ENCODE measurements at regions not wholly inside any gene's neighbourhood (a gene's known extent, or its start where the extent isn't known, plus 50 kb on each side); places are given as distances from the start of the nearest gene placed in this dataset.

DNA sequence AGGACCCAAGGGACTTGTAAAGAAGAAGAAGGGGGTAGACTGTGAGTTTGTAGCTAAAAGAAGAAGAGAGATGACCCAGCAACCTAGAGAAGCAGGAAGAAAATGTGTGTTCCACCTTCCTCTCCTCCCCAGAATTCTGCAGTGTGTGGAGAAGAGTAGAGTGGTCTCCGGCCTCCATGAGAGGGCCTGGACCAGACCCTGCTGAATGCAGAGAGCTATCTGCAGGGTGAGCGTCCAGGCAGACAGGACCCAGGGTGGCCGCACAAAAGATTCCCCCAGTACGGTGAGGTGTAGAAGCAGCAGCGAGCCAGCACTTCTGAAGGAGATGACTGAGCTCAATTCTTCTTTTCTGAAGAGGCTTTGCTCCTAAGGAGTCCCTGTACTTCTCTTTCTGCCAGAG lies 239.7 kb upstream of the ANKRD30A start:
- ATAC-seq (no peak), DNase-seq (ENCODE audit: low spot score) (no peak)
- intact Hi-C loops (cut with DNase I), result no loop called here

DNA sequence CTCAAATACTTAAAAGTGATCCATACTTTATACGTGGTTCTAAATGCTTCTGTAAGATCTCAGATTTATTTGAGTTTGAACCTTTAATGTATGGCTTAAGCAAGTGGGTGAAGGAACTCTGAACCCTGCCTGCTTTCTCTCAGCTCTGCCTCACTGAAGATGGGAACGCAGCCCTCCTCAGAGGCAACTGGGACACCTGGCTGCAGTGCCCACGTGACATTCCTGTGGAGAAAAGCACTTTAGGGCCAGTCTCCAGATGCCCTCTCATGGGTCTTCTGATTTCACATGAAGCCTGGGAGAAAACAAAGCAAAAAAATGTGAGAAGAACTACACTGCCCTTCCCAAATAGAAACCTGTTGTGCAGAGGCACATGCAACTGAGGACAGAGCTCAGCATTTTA lies 242.6 kb upstream of the ANKRD30A start:
- ATAC-seq (no peak), DNase-seq (ENCODE audit: low spot score) (no peak)
- intact Hi-C loops (cut with DNase I), result no loop called here

DNA sequence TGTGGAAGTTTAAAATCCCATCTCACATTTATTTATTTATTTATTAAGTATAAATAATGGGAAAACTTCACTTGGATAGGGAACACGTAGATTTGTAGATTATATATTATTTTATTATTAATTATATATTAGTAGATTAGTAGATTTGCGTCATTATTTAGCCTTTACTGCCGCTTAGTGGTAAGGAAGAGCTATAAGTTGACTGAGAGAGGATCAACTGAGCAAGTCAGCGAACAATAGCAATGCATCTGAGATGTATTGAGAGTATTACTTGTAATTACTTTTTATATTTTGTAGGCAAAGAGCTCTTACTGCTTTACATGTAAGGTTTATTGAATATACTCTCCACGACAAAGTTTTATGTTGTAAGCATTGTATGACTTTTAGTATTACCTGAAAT lies 244.5 kb upstream of the ANKRD30A start:
- intact Hi-C loops (cut with DNase I), result no loop called here
- ATAC-seq, result no peak

DNA sequence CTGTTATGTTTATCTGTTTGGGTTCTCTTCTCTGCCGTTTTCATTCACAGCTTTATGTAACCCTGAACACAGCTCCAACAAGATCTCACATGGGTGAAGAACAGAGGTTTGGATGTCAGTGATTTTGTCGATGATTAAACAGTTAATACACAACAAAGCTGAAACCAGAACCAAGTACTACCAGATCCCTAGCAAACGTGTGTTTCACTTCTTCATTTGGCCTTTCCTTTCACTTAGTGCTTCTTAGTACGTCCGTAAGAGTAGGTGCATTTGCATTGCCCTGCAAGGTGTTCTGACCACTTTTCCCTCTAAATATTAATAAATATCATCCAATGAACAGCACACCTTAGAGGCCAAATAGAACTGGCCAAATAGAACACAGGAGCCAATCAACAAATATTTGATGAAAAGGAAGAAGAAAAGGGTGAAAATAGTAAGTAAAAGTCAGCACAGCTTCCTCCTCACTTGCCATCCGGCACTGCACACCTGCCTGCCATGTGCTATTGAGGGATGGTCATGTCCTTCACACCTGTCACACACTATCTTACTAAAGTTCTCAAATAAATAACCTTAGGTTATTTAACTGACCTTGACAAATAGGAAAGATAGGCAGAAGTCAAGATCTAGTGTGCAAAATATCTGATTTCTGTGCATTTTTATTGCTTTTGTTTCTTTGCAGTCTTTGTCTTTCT lies 252.6 kb upstream of the ANKRD30A start:
- intact Hi-C loops (cut with DNase I), result no loop called here
- ATAC-seq (no peak), DNase-seq (ENCODE audit: low spot score) (no peak)

More for the DNA sequence above, 244.5 kb upstream of the ANKRD30A start:
- DNase-seq (ENCODE audit: low spot score), result no peak

DNA sequence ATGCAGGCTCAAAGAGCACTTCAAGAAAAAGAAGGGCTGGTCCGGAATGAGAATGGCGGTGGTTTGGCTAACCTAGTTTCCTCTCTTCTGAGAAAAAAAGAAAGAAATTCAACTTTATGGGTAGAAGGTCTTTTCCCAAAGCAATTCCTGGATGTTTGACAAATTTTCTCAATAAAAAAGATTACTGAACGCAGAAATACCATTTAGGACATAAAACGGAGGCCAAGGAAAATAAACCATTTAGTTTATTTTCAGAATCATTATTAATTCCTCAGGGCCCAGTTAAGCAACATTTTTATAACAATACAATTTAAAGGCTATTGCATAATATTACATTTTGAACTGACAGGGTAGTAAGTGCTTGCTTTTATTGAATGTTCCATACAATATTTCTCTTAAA lies 284.6 kb upstream of the ANKRD30A start:
- DNase-seq (ENCODE audit: low spot score) (no peak), ATAC-seq (peak; percentile 83)
- intact Hi-C loops (cut with DNase I), result no loop called here

DNA sequence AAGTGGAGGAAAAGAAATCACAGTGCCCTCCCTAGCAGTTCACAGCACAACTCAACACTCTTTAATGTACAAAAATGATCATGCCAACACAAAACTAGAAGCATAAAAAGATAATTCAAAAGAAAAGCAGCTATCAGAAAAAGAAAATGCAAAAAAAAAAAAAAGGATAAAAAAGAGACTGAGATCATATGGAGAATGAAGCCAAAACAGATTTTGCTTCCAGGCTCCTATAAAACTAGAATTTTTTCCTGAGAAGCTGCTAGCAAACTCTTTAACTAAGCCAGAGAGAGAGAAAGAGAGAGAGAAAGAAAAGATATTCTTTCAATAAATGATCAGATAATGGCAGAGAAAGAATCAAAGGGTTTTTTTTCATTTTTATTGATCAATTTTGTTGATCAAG lies 288.0 kb upstream of the ANKRD30A start:
- ATAC-seq (no peak), DNase-seq (ENCODE audit: low spot score) (no peak)
- intact Hi-C loops (cut with DNase I), result no loop called here

DNA sequence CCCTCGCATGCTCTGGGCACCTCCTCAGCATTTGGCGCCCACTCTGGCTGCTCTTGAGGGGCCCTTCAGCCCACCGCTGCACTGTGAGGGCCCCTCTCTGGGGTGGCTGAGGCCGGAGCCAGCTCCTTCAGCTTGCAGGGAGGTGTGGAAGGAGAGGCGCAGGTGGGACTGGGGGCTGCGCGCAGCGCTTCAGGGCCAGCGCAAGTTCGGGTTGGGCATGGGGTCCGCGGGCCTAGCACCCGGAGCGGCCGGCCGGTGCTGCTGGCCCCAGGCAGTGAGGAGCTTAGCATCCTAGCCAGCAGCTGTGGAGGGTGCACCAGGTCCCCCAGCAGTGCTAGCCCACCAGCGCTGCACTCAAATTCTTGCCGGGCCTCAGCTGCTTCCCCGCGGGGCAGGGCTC lies 305.6 kb upstream of the ANKRD30A start:
- DNase-seq (ENCODE audit: low spot score), result no peak
- intact Hi-C loops (cut with DNase I), result no loop called here
- ATAC-seq, result no peak

DNA sequence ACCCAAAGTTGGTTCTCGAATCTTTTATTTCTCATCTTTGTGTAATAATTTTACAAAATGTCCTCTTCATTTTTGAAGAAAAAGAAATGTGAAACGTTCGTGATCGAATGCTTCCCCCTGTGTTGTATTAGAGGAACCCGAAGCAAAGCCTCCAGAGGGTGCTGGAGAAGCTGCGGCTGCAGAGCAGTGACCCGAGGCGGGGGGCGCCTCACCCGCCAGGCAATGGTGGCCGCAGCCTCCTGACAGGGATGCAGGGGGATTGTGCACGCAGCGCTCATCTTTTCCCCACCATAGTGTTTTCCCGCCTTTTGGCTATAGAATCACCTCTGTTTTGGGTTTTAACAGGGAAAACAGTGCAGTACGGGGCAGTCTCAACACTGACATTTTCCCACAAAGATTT lies 307.5 kb upstream of the ANKRD30A start:
- ATAC-seq (no peak), DNase-seq (ENCODE audit: low spot score) (no peak)
- intact Hi-C loops (cut with DNase I), result no loop called here

DNA sequence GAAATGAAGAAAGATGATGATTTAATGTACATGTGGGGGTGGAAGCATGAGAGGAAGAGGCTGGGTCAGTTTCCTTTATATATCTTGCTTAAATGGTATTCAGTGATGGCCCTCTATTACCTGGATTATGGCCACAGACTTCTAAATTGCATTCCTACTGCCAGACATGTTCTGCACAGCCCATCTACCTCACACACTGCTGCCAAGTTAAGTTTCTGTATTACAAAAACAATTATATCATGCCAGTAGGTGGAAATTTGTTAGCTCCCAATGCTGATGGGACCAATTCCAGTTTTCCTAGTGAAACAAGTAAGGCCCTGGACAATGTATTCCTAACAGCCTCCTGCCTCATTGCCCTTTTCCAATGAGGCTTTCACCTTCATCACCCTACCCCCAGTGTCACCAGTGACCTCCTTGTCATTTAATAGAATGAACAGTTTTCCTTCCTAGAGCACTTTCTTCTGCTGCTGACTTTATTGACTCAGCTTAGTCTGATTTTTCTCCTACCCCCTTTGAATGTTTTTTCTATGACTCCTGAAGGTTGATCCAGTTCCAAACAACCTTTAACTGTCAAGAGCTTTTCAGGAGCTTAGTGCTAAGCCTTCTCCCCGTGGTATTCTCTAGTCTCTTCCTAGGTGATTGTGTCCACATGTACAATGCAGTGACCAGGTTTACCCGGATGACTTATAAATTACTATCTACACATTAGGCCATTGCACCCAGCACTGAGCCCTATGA lies 316.6 kb upstream of the ANKRD30A start:
- intact Hi-C loops (cut with DNase I), result no loop called here
- DNase-seq (ENCODE audit: low spot score), result no peak
- ATAC-seq, result no peak

DNA sequence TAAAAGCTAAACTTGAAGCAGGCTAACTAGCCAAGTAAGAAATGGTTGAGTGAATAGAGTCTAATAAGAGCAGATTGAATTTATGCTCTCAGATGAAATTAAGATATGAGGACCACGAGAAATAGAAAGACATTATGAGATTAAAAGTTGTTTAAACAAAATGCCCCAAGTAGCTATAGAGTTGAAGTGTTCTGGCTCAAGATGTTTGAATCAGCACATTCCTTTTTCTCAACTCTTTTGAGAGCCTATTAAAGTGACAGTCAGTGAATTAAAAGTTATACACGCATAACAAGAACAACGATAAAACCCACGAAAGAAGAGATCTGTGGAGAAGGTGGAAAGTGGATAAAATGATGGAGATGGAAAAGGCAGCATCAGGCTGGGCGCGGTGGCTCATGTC lies 322.2 kb upstream of the ANKRD30A start:
- intact Hi-C loops (cut with DNase I), result no loop called here
- ATAC-seq (no peak), DNase-seq (ENCODE audit: low spot score) (no peak)

DNA sequence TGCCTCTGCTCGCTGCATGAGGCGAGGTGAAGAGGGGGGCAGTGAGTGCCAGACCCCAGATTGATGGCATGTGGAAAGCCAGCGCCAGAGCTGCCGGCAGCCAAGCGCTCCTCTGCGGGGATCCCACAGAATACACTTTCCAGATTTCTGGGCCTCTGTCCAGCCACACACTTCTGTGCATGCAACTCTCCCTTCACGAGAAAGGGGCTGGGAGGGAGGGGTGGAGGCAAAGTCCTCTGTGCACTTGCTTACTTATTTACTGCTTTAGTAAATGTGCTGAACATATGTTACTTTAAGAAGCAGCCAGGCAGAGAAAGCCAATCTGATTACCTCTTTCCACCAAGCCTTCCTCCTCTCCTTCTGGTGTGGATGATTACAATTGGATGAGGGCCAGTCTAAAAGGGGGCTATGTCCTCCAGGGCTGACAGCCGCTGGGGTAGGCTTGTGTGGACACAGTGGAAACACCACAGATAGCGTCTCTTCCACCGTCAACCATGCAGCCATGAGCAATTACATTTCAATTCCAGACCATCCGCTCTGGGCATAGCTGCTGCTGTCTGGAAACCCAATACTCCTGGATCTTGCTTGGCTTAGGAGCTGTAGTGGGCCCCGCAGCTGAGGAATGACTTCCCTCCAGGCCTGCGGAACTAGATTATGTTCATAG lies 322.8 kb upstream of the ANKRD30A start:
- no peak for DNase-seq (ENCODE audit: low spot score)
- peak; percentile 34 for ATAC-seq
- intact Hi-C loops (cut with DNase I), result no loop called here

DNA sequence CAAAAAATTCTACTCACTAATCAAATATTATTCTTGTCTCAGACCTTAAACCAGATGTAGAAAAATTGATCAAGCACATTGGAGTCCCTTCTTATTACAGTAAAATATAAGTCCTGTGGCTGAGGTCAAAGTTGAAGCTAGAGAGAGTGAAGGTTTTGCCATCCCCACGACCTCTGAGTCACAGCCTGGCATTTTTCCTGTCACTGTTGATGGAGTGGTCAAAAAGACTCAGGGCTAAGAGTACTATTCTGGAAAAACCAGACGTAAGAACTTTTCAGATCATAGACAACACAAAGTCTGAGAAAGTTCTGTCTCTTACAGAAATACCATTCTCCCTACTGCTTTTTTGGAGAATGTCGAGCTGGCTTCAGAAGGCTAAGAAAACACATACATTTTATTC lies 323.7 kb upstream of the ANKRD30A start:
- DNase-seq (ENCODE audit: low spot score) (no peak), ATAC-seq (no peak)
- intact Hi-C loops (cut with DNase I), result no loop called here

DNA sequence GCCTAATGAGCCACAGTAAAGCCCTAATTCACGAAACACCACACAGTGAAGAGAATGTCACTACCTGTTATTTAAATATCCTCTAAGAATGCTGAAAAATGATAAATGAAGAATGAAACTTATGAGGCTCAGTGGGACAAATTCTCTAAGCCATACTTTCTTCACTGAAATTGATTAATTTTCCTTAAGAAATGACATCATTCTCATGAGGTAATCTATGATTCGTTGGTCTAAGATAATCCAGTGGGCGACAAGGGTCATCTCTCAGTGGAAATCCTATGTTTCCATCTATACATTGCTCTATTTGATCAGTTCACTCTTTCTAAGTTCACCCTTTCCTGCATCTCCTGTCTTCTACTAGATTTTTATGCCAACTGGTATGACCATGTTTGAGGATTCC lies 330.4 kb upstream of the ANKRD30A start:
- DNase-seq (ENCODE audit: low spot score) (no peak), ATAC-seq (no peak)
- intact Hi-C loops (cut with DNase I), result no loop called here

DNA sequence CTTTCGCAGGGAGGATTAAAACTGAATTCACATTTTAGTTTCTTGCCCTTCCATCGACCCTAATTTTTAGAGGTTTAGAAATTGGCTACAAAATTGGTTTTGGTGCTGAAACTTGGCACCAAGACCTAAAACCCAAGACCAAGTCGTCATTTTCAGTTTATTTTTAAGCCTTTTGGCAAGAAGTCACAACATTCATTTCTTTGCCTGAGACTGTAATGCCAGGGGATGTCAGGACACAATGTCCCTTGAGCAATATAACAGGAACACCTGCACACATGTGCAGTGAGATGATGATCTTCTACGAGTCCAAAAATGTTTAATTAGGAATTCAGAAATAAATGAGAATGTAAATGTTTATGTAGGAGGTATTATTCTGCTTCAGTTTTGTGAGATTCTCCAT lies 335.4 kb upstream of the ANKRD30A start:
- no peak for ATAC-seq
- no peak for DNase-seq (ENCODE audit: low spot score)
- intact Hi-C loops (cut with DNase I), result no loop called here

DNA sequence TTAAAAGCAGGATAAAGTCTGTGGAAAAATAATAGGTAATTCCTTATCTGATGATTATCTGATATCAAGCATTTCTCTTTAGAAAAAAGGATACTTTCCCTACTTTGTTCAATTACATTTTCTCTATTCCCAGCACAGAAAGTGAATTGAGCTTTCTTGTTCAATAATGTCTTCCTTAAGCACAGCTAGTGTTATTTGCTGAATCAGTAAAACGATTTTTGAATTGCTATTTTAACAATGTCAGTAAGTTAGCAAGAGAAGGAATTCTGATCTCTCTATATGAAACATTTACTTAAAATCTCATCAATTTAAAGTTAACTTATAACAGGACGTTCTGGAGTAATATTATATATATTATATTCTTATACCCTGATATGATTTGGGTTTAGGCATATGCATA lies 337.2 kb upstream of the ANKRD30A start:
- no peak for DNase-seq (ENCODE audit: low spot score)
- intact Hi-C loops (cut with DNase I), result no loop called here
- ATAC-seq, result no peak

DNA sequence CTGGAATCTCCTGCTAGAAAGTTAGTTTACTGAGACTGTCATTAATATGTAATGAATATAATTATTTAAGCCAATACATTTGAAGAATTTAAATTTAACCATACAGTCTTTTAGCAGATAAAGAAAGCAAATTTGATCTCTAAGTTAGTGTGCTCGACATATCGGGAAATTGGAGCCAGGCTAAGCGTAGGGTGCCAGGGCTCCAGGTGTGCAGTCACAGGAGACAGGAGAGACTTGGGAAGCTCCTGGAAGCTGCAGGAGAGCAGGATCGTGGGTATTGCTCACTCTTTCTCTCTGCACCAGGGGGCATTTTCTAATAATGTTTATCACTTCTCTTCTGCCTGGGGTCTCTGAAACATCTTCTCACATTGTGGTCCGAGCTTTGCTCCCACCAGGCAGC lies 342.0 kb upstream of the ANKRD30A start:
- no peak for ATAC-seq
- intact Hi-C loops (cut with DNase I), result no loop called here

DNA sequence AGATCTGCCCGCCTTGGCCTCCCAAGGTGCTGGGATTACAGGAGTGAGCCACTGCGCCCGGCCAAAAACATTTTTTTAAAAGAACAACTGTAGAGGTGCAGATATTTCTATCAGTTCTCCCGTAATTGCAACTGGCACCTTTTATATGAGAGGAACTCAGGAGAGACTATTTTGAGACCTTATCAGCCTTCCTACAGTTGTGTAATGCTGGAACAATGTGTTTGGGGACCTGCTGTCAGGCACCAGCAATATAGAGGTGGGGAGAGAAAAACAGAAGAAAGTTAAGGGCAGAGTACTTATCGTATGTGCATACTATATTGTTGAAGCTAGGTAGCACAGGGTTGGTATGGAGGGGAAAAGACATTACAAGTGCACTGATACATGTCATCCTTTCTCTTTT lies 343.8 kb upstream of the ANKRD30A start:
- ATAC-seq, result no peak
- intact Hi-C loops (cut with DNase I), result no loop called here
- no peak for DNase-seq (ENCODE audit: low spot score)

More for the DNA sequence above, 342.0 kb upstream of the ANKRD30A start:
- no peak for DNase-seq (ENCODE audit: low spot score)

DNA sequence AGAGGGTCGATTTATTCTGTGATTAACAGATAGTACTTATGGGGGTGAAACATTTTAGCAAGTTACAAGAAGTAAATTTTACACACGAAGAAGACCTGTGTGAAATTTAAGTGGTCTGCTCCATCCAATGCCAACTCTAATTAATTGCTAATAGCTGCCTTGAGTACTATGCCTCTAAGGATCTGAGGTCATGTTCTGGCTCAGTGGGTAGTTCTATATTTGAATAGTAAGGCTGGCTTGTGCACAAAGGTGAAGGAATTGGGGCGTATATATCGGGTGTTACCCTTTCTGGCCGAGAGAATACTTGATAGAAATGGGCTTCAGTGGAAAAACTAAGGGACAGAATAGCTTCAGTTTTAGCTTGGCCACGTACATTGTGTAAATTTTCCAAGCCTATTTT lies 345.2 kb upstream of the ANKRD30A start:
- ATAC-seq (no peak), DNase-seq (ENCODE audit: low spot score) (no peak)
- intact Hi-C loops (cut with DNase I), result no loop called here

DNA sequence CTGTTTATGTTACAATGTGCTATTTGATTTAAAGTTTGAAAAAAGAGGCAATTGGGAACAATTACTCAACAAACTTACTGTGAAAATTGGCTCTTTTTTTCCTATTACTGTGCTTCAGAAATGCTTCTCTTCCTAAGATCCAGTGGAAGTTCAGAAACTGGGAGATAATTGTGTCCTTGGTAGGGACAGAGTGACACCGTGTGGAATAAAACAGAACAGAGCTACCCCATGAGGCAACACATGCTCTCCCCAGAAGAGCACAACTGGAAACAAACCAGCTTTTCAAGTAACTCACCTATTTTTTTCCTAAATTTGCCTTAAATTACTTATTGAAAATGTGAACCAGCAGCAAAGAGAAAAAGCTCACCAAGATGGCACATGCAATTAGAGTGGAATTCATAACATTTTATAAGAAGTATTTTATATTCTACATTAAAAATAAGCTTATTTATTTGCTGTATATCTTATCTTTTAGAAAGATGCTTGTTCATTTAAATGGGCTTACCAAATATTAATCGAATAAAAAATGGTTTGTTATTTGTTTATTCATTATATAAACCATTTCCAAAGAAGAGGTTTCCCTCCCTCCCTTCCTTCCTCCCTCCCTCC lies 346.1 kb upstream of the ANKRD30A start:
- intact Hi-C loops (cut with DNase I), result loop anchor here (5.0 kb wide), 1 partner anchor 1137 kb away; the partner anchor contains the start of gene FZD8
- DNase-seq (ENCODE audit: low spot score) (no peak), ATAC-seq (peak; percentile 98)

DNA sequence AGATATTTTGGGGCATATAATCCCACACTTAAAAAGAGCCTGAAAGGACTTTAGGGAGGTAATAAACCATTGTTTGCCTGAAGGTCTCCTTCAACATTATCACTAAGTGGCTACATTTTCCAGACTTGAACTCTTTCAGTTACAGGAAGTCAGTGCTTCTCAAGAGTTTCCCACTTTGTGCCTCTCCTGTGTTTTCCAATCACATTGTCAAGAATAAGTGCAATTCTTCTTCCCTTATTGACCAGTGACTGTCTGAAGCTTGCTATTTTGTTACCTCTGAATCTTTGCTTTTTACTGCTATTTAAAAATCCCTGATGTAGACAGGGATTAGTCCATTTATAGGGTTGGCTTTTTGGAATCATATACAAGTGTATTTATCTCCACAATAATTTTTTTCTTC lies 346.7 kb upstream of the ANKRD30A start:
- intact Hi-C loops (cut with DNase I), result loop anchor here (5.0 kb wide), 1 partner anchor 1136 kb away; the partner anchor contains the start of gene FZD8
- DNase-seq (ENCODE audit: low spot score) (no peak), ATAC-seq (no peak)

All from sciatic nerve (tissue), 2 donors.